DOHH2 (cell line): ENCODE measurements at regions not wholly inside any gene's neighbourhood (a gene's known extent, or its start where the extent isn't known, plus 50 kb on each side); places are given as distances from the start of the nearest gene placed in this dataset.

Experiments used
- CTCF ChIP-seq: fragments of 200-600 bp; sonication (generic); IDR thresholded peaks from one replicate; pipeline ENCODE4 v1.5.1; 2014; ENCODE audit warnings: antibody characterized with exemption, mild to moderate bottlenecking, low read depth, low read length; ENCODE audit not compliant: poor library complexity, severe bottlenecking
- EZH2phosphoT487 ChIP-seq: fragments of 200-600 bp; sonication (generic); IDR thresholded peaks from 2 replicates; pipeline ENCODE4 v1.6.1; 2017; ENCODE audit warnings: borderline replicate concordance, mild to moderate bottlenecking, antibody characterized with exemption, low read length, moderate library complexity, mixed read lengths

GRCh38 chr12:127909041-127909440, 357.9 kb upstream of the TMEM132C start:
- no peak for TF ChIP-seq CTCF
- TF ChIP-seq EZH2phosphoT487 = no peak
